GM12875 (cell line): ENCODE measurements at regions not wholly inside any gene's neighbourhood (a gene's known extent, or its start where the extent isn't known, plus 50 kb on each side); places are given as distances from the start of the nearest gene placed in this dataset.
"Not testable (repeated sequence)": the region's sequence is repeated elsewhere in the genome, so short reads cannot be mapped to it uniquely, and the experiment has no call there.

ENCODE experiments used
- H3K4me3 ChIP-seq: one replicate; pipeline ENCODE4 v1.5.1; 2011; ENCODE audit warnings: low read depth, low read length, control low read depth
- CTCF ChIP-seq: IDR thresholded peaks from 2 replicates; pipeline ENCODE4 v1.5.1; 2011; ENCODE audit warnings: low read depth, mild to moderate bottlenecking, control low read depth, inconsistent platforms, low read length, moderate library complexity, borderline replicate concordance; ENCODE audit not compliant: insufficient read depth

GRCh38 chr7:32223071-32223650 lies 153.0 kb upstream of the PDE1C start:
- H3K4me3 ChIP-seq = no peak overlapping the region
- TF ChIP-seq CTCF = no peak

GRCh38 chr7:32222251-32222900 lies 152.2 kb upstream of the PDE1C start:
- no peak for TF ChIP-seq CTCF

GRCh38 chr7:32221736-32222135 lies 151.5 kb upstream of the PDE1C start:
- TF ChIP-seq CTCF = no peak
- H3K4me3 ChIP-seq = no peak overlapping the region

More at GRCh38 chr7:32222251-32222900, 152.2 kb upstream of the PDE1C start:
- H3K4me3 ChIP-seq = no peak overlapping the region

- TF ChIP-seq CTCF = no peak
Measured at GRCh38 chr7:32221056-32221455, 150.8 kb upstream of the PDE1C start.

GRCh38 chr7:32219831-32220230 lies 149.6 kb upstream of the PDE1C start:
- H3K4me3 ChIP-seq = not testable (repeated sequence)

More at GRCh38 chr7:32221056-32221455, 150.8 kb upstream of the PDE1C start:
- no peak overlapping the region for H3K4me3 ChIP-seq

- TF ChIP-seq CTCF = no peak
- no peak overlapping the region for H3K4me3 ChIP-seq
Measured at GRCh38 chr7:32219416-32219815, 149.2 kb upstream of the PDE1C start.

- no peak for TF ChIP-seq CTCF
- H3K4me3 ChIP-seq = no peak overlapping the region
Measured at GRCh38 chr7:32218741-32219288, 148.6 kb upstream of the PDE1C start.
